ENCODE measurements at regions not wholly inside any gene's neighbourhood (a gene's known extent, or its start where the extent isn't known, plus 50 kb on each side); places are given as distances from the start of the nearest gene placed in this dataset.

DNA sequence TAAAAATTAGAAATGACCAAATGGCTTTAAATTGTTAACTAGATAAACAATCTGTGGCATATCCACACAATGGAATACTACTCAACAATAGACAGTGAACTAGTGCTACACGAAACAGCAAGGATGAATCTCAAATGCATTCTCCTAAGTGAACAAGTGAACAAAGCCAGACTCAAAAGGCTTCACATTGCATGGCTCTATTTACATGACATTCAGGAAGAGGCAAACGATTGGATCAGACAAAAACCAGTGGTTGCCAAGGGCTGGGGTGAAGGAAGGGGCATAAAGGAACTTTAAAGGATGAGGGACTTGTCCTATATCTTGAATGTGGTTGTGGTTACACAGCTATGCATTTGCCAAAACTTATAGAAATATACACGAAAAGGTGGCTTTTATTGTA, 184.3 kb downstream of the RPIA start:
- TF ChIP-seq, protein P1, sequence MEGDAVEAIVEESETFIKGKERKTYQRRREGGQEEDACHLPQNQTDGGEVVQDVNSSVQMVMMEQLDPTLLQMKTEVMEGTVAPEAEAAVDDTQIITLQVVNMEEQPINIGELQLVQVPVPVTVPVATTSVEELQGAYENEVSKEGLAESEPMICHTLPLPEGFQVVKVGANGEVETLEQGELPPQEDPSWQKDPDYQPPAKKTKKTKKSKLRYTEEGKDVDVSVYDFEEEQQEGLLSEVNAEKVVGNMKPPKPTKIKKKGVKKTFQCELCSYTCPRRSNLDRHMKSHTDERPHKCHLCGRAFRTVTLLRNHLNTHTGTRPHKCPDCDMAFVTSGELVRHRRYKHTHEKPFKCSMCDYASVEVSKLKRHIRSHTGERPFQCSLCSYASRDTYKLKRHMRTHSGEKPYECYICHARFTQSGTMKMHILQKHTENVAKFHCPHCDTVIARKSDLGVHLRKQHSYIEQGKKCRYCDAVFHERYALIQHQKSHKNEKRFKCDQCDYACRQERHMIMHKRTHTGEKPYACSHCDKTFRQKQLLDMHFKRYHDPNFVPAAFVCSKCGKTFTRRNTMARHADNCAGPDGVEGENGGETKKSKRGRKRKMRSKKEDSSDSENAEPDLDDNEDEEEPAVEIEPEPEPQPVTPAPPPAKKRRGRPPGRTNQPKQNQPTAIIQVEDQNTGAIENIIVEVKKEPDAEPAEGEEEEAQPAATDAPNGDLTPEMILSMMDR (IDR thresholded peaks at IDR 0.05; ENCODE audit: insufficient read depth, low read length): no peak
- TF ChIP-seq, protein P2, sequence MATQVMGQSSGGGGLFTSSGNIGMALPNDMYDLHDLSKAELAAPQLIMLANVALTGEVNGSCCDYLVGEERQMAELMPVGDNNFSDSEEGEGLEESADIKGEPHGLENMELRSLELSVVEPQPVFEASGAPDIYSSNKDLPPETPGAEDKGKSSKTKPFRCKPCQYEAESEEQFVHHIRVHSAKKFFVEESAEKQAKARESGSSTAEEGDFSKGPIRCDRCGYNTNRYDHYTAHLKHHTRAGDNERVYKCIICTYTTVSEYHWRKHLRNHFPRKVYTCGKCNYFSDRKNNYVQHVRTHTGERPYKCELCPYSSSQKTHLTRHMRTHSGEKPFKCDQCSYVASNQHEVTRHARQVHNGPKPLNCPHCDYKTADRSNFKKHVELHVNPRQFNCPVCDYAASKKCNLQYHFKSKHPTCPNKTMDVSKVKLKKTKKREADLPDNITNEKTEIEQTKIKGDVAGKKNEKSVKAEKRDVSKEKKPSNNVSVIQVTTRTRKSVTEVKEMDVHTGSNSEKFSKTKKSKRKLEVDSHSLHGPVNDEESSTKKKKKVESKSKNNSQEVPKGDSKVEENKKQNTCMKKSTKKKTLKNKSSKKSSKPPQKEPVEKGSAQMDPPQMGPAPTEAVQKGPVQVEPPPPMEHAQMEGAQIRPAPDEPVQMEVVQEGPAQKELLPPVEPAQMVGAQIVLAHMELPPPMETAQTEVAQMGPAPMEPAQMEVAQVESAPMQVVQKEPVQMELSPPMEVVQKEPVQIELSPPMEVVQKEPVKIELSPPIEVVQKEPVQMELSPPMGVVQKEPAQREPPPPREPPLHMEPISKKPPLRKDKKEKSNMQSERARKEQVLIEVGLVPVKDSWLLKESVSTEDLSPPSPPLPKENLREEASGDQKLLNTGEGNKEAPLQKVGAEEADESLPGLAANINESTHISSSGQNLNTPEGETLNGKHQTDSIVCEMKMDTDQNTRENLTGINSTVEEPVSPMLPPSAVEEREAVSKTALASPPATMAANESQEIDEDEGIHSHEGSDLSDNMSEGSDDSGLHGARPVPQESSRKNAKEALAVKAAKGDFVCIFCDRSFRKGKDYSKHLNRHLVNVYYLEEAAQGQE (IDR thresholded peaks at IDR 0.05; ENCODE audit: insufficient replicate concordance, low read depth): no peak
- no peak for TF ChIP-seq SPI1 (IDR thresholded peaks at IDR 0.05; ENCODE audit: borderline replicate concordance, low read depth)

Data from HL-60 (cell line).